BLaER1 treated with 17β-estradiol and CSF1 and Interleukin-3, amounts not matched to agents 10 nM and 100 nM (cell line): ENCODE measurements at regions not wholly inside any gene's neighbourhood (a gene's known extent, or its start where the extent isn't known, plus 50 kb on each side); places are given as distances from the start of the nearest gene placed in this dataset.

Experiments used
- H3K27ac ChIP-seq, 11 experiments: shearing (Covaris generic); formaldehyde crosslinking; 2 replicates each; pipeline ENCODE4 v1.8.1; 2022
- H3K27me3 ChIP-seq, 11 experiments: shearing (Covaris generic); formaldehyde crosslinking; 2 replicates each; pipeline ENCODE4 v1.8.1; 2022
- H3K36me3 ChIP-seq, 11 experiments: shearing (Covaris generic); formaldehyde crosslinking; 2 replicates each; pipeline ENCODE4 v1.8.1; 2022
- H3K4me1 ChIP-seq, 10 experiments: shearing (Covaris generic); formaldehyde crosslinking; 2 replicates each; pipeline ENCODE4 v1.8.1; 2022
- H3K4me2 ChIP-seq, 11 experiments: shearing (Covaris generic); formaldehyde crosslinking; 2 replicates each; pipeline ENCODE4 v1.8.1; 2022
- H3K4me3 ChIP-seq, 10 experiments: shearing (Covaris generic); formaldehyde crosslinking; 2 replicates each; pipeline ENCODE4 v1.8.1; 2022
- H3K9ac ChIP-seq, 11 experiments: shearing (Covaris generic); formaldehyde crosslinking; 2 replicates each; pipeline ENCODE4 v1.8.1; 2022
- H3K9me3 ChIP-seq, 11 experiments: shearing (Covaris generic); formaldehyde crosslinking; replicated peaks in 1 of 11; 2 replicates each; pipeline ENCODE4 v1.8.1; 2022
- H4K20me1 ChIP-seq, 11 experiments: shearing (Covaris generic); formaldehyde crosslinking; 2 replicates each; pipeline ENCODE4 v1.8.1; 2022
- Cebpa-rat ChIP-seq, 11 experiments: shearing (Covaris generic); IDR thresholded peaks; 2 replicates each; pipeline ENCODE4 v1.8.1; 2022

- Histone ChIP-seq H3K27ac (no peak overlapping the region), H3K4me3 (0 out of 20 replicates have a peak overlapping the region, but pooled peaks of 2 of the 10 experiments have one; percentile 7 to 13), H3K4me2 (no peak overlapping the region), H3K9me3 (peaks cover 48 to 63% (median 54%) of the 10 kb centered on the region in 11 experiments), H3K9ac (no peak overlapping the region), H3K4me1 (0 out of 20 replicates have a peak, but pooled peaks cover 0 to 3% (median 0%) of the 10 kb centered on the region in 10 experiments), H3K36me3 (no peaks in the 10 kb centered on the region; a peak in 1 of 22 replicates), H3K27me3 (no peaks in the 10 kb centered on the region), H4K20me1 (no peaks in the 10 kb centered on the region)
- TF ChIP-seq Cebpa-rat (IDR thresholded peaks at IDR 0.05) = no peak
Measured at GRCh38 chr13:111990362-111990761, 76.6 kb upstream of the SOX1 start.

GRCh38 chr13:111992911-111993310, 74.0 kb upstream of the SOX1 start:
- peaks cover 47 to 59% (median 51%) of the 10 kb centered on the region in 11 experiments for H3K9me3 ChIP-seq
- H4K20me1 ChIP-seq = no peaks in the 10 kb centered on the region
- no peaks in the 10 kb centered on the region; a peak in 1 of 22 replicates for H3K36me3 ChIP-seq
- H3K4me1 ChIP-seq = peaks cover 0 to 11% (median 7%) of the 10 kb centered on the region in 10 experiments; a peak in 11 of 20 replicates
- TF ChIP-seq Cebpa-rat (IDR thresholded peaks at IDR 0.05) = no peak
- no peak overlapping the region for H3K9ac ChIP-seq
- H3K4me3 ChIP-seq = no peak overlapping the region
- H3K27ac ChIP-seq = no peak overlapping the region
- no peak overlapping the region for H3K4me2 ChIP-seq
- no peaks in the 10 kb centered on the region for H3K27me3 ChIP-seq

- no peaks in the 10 kb centered on the region for H4K20me1 ChIP-seq
- no peak overlapping the region for H3K27ac ChIP-seq
- H3K9ac ChIP-seq = no peak overlapping the region
- H3K4me1 ChIP-seq = peaks cover 0 to 11% (median 7%) of the 10 kb centered on the region in 10 experiments; a peak in 11 of 20 replicates
- no peak for TF ChIP-seq Cebpa-rat (IDR thresholded peaks at IDR 0.05)
- H3K4me3 ChIP-seq = no peak overlapping the region
- H3K36me3 ChIP-seq = no peaks in the 10 kb centered on the region; a peak in 1 of 22 replicates
- no peak overlapping the region for H3K4me2 ChIP-seq
- H3K9me3 ChIP-seq = peaks cover 39 to 51% (median 44%) of the 10 kb centered on the region in 11 experiments
- H3K27me3 ChIP-seq = no peaks in the 10 kb centered on the region
Measured at GRCh38 chr13:111993691-111994090, 73.3 kb upstream of the SOX1 start.

- Histone ChIP-seq H3K9ac (no peak overlapping the region), H3K4me3 (no peak overlapping the region), H3K36me3 (no peaks in the 10 kb centered on the region; a peak in 1 of 22 replicates), H3K4me2 (no peak overlapping the region; a peak in 1 of 22 replicates), H3K9me3 (peaks cover 30 to 43% (median 35%) of the 10 kb centered on the region in 11 experiments), H4K20me1 (no peaks in the 10 kb centered on the region), H3K4me1 (peaks cover 0 to 11% (median 7%) of the 10 kb centered on the region in 10 experiments; a peak in 11 of 20 replicates), H3K27ac (no peak overlapping the region), H3K27me3 (no peaks in the 10 kb centered on the region)
- TF ChIP-seq Cebpa-rat (IDR thresholded peaks at IDR 0.05) = no peak
Measured at GRCh38 chr13:111994578-111994977, 72.4 kb upstream of the SOX1 start.

GRCh38 chr13:111999352-111999751, 67.6 kb upstream of the SOX1 start:
- Histone ChIP-seq H3K4me2 (no peak overlapping the region), H3K36me3 (no peaks in the 10 kb centered on the region), H3K9me3 (0 out of 22 replicates have a peak, but pooled peaks cover 0 to under 1% (median 0%) of the 10 kb centered on the region in 11 experiments), H3K4me1 (peaks cover 0 to 10% (median 7%) of the 10 kb centered on the region in 10 experiments; a peak in 11 of 20 replicates), H4K20me1 (no peaks in the 10 kb centered on the region), H3K27me3 (no peaks in the 10 kb centered on the region), H3K27ac (no peak overlapping the region), H3K9ac (no peak overlapping the region), H3K4me3 (no peak overlapping the region)
- TF ChIP-seq Cebpa-rat (IDR thresholded peaks at IDR 0.05) = no peak

GRCh38 chr13:112000888-112001287, 66.1 kb upstream of the SOX1 start:
- Histone ChIP-seq H3K4me2 (no peak overlapping the region), H3K4me1 (peaks cover 0 to 9% (median 7%) of the 10 kb centered on the region in 10 experiments; a peak in 11 of 20 replicates), H3K27me3 (no peaks in the 10 kb centered on the region), H3K4me3 (no peak overlapping the region), H3K9me3 (peaks cover 6 to 16% (median 11%) of the 10 kb centered on the region in 11 experiments; a peak in 19 of 22 replicates), H4K20me1 (no peaks in the 10 kb centered on the region), H3K27ac (no peak overlapping the region), H3K9ac (no peak overlapping the region), H3K36me3 (no peaks in the 10 kb centered on the region)
- TF ChIP-seq Cebpa-rat (IDR thresholded peaks at IDR 0.05) = no peak

GRCh38 chr13:112001571-112001970, 65.4 kb upstream of the SOX1 start:
- Histone ChIP-seq H3K36me3 (no peaks in the 10 kb centered on the region), H3K4me3 (no peak overlapping the region), H3K4me1 (peaks cover 0 to 5% (median 3%) of the 10 kb centered on the region in 10 experiments; a peak in 10 of 20 replicates), H3K27ac (no peak overlapping the region), H4K20me1 (no peaks in the 10 kb centered on the region), H3K9ac (no peak overlapping the region), H3K27me3 (no peaks in the 10 kb centered on the region), H3K4me2 (no peak overlapping the region), H3K9me3 (peaks cover 12 to 22% (median 18%) of the 10 kb centered on the region in 11 experiments; a peak in 20 of 22 replicates)
- no peak for TF ChIP-seq Cebpa-rat (IDR thresholded peaks at IDR 0.05)

- Histone ChIP-seq H3K36me3 (no peaks in the 10 kb centered on the region), H3K4me1 (no peaks in the 10 kb centered on the region), H3K27me3 (no peaks in the 10 kb centered on the region), H3K9ac (no peak overlapping the region), H3K4me3 (no peak overlapping the region), H3K27ac (no peak overlapping the region), H3K9me3 (peaks cover 13 to 33% (median 19%) of the 10 kb centered on the region in 11 experiments; a peak in 20 of 22 replicates), H4K20me1 (no peaks in the 10 kb centered on the region), H3K4me2 (no peak overlapping the region)
- TF ChIP-seq Cebpa-rat (IDR thresholded peaks at IDR 0.05) = no peak
Measured at GRCh38 chr13:112003396-112003795, 63.6 kb upstream of the SOX1 start.

GRCh38 chr13:112003941-112004340, 63.0 kb upstream of the SOX1 start:
- Histone ChIP-seq H4K20me1 (no peaks in the 10 kb centered on the region), H3K4me3 (no peak overlapping the region), H3K4me1 (no peaks in the 10 kb centered on the region), H3K27me3 (no peaks in the 10 kb centered on the region), H3K27ac (no peak overlapping the region), H3K36me3 (no peaks in the 10 kb centered on the region), H3K9ac (no peak overlapping the region), H3K4me2 (no peak overlapping the region), H3K9me3 (peaks cover 13 to 33% (median 19%) of the 10 kb centered on the region in 11 experiments; a peak in 20 of 22 replicates)
- no peak for TF ChIP-seq Cebpa-rat (IDR thresholded peaks at IDR 0.05)

GRCh38 chr13:112005925-112006324, 61.0 kb upstream of the SOX1 start:
- Histone ChIP-seq H4K20me1 (0 out of 22 replicates have a peak, but pooled peaks cover 0 to 3% (median 0%) of the 10 kb centered on the region in 11 experiments), H3K27me3 (no peaks in the 10 kb centered on the region), H3K4me3 (no peak overlapping the region), H3K27ac (no peak overlapping the region), H3K9me3 (peaks cover 13 to 33% (median 19%) of the 10 kb centered on the region in 11 experiments; a peak in 20 of 22 replicates), H3K4me1 (peaks cover 0 to 10% (median 6%) of the 10 kb centered on the region in 10 experiments; a peak in 16 of 20 replicates), H3K9ac (no peak overlapping the region), H3K4me2 (no peak overlapping the region), H3K36me3 (no peaks in the 10 kb centered on the region)
- TF ChIP-seq Cebpa-rat (IDR thresholded peaks at IDR 0.05) = no peak
